OCI-LY7 (cell line): ENCODE measurements at regions not wholly inside any gene's neighbourhood (a gene's known extent, or its start where the extent isn't known, plus 50 kb on each side); places are given as distances from the start of the nearest gene placed in this dataset.

ENCODE experiments used
- CTCF ChIP-seq: fragments of 200-600 bp; sonication (generic); conservative IDR thresholded peaks from 2 replicates; pipeline ENCODE4 v1.5.1; 2014; ENCODE audit warnings: mild to moderate bottlenecking, antibody characterized with exemption, low read length, moderate library complexity, mixed read lengths
- EZH2phosphoT487 ChIP-seq: fragments of 200-600 bp; sonication (generic); IDR thresholded peaks from 2 replicates; pipeline ENCODE4 v1.6.1; 2018; ENCODE audit warnings: low read depth, borderline replicate concordance, mild to moderate bottlenecking, mixed run types, antibody characterized with exemption, low read length, moderate library complexity, mixed read lengths

GRCh38 chr9:82406456-82407085 is 418.0 kb downstream of the SPATA31D1 start:
- TF ChIP-seq CTCF (no peak), EZH2phosphoT487 (no peak)
